ENCODE measurements at regions not wholly inside any gene's neighbourhood (a gene's known extent, or its start where the extent isn't known, plus 50 kb on each side); places are given as distances from the start of the nearest gene placed in this dataset.

- TF ChIP-seq CTCF (IDR thresholded peaks at IDR 0.05; ENCODE audit: low read length) (no peak), EZH2 (IDR thresholded peaks at IDR 0.05; ENCODE audit: borderline replicate concordance, low read length) (no peak)
- Histone ChIP-seq H3K4me3 (ENCODE audit: low read depth, low read length, poor library complexity, severe bottlenecking) (no peak overlapping the region), H3K27me3 (ENCODE audit: insufficient read depth, low read length) (no peaks in the 10 kb centered on the region), H2AFZ (ENCODE audit: low read length) (no peak overlapping the region), H4K20me1 (ENCODE audit: insufficient read depth, low read length) (no peaks in the 10 kb centered on the region), H3F3A (ENCODE audit: insufficient read depth, low read length) (no peaks in the 10 kb centered on the region), H3K27ac (ENCODE audit: low read depth, low read length, poor library complexity, severe bottlenecking) (no peak overlapping the region), H3K9ac (ENCODE audit: low read length) (no peak overlapping the region), H3K36me3 (ENCODE audit: insufficient read depth, low read length) (no peaks in the 10 kb centered on the region), H3K4me2 (ENCODE audit: low read length) (no peak overlapping the region), H3K79me2 (ENCODE audit: insufficient read depth, low read length) (no peaks in the 10 kb centered on the region), H3K9me2 (ENCODE audit: low read depth, low read length) (no peaks in the 10 kb centered on the region), H3K9me3 (ENCODE audit: low read length) (no peaks in the 10 kb centered on the region), H3K4me1 (ENCODE audit: insufficient read depth, low read length, severe bottlenecking) (no peaks in the 10 kb centered on the region)
These were observed 102.2 kb upstream of the KCTD1 start for GRCh38 chr18:26650310-26651268.

- Histone ChIP-seq H3K79me2 (ENCODE audit: insufficient read depth, low read length) (no peaks in the 10 kb centered on the region), H3K27me3 (ENCODE audit: insufficient read depth, low read length) (no peaks in the 10 kb centered on the region)
These were observed 100.8 kb upstream of the KCTD1 start for GRCh38 chr18:26649193-26649543.

GRCh38 chr18:26648509-26649192, 100.3 kb upstream of the KCTD1 start:
- no peaks in the 10 kb centered on the region for H3K9me3 ChIP-seq (ENCODE audit: low read length)
- no peak overlapping the region for H3K4me3 ChIP-seq (ENCODE audit: low read depth, low read length, poor library complexity, severe bottlenecking)
- TF ChIP-seq CTCF (IDR thresholded peaks at IDR 0.05; ENCODE audit: low read length) = no peak
- TF ChIP-seq EZH2 (IDR thresholded peaks at IDR 0.05; ENCODE audit: borderline replicate concordance, low read length) = no peak
- no peaks in the 10 kb centered on the region for H3K9me2 ChIP-seq (ENCODE audit: low read depth, low read length)
- H3K79me2 ChIP-seq (ENCODE audit: insufficient read depth, low read length) = no peaks in the 10 kb centered on the region
- no peak overlapping the region for H2AFZ ChIP-seq (ENCODE audit: low read length)
- no peak overlapping the region for H3K9ac ChIP-seq (ENCODE audit: low read length)
- H3F3A ChIP-seq (ENCODE audit: insufficient read depth, low read length) = no peaks in the 10 kb centered on the region
- no peak overlapping the region for H3K4me2 ChIP-seq (ENCODE audit: low read length)
- H3K27me3 ChIP-seq (ENCODE audit: insufficient read depth, low read length) = no peaks in the 10 kb centered on the region
- no peaks in the 10 kb centered on the region for H3K36me3 ChIP-seq (ENCODE audit: insufficient read depth, low read length)
- H3K4me1 ChIP-seq (ENCODE audit: insufficient read depth, low read length, severe bottlenecking) = no peaks in the 10 kb centered on the region
- H3K27ac ChIP-seq (ENCODE audit: low read depth, low read length, poor library complexity, severe bottlenecking) = no peak overlapping the region
- H4K20me1 ChIP-seq (ENCODE audit: insufficient read depth, low read length) = no peaks in the 10 kb centered on the region

More at GRCh38 chr18:26649193-26649543, 100.8 kb upstream of the KCTD1 start:
- Histone ChIP-seq H3K4me2 (ENCODE audit: low read length) (no peak overlapping the region), H3F3A (ENCODE audit: insufficient read depth, low read length) (no peaks in the 10 kb centered on the region), H3K4me3 (ENCODE audit: low read depth, low read length, poor library complexity, severe bottlenecking) (no peak overlapping the region), H3K9me2 (ENCODE audit: low read depth, low read length) (no peaks in the 10 kb centered on the region), H3K9ac (ENCODE audit: low read length) (no peak overlapping the region), H3K4me1 (ENCODE audit: insufficient read depth, low read length, severe bottlenecking) (no peaks in the 10 kb centered on the region), H3K27ac (ENCODE audit: low read depth, low read length, poor library complexity, severe bottlenecking) (no peak overlapping the region), H3K9me3 (ENCODE audit: low read length) (no peaks in the 10 kb centered on the region), H4K20me1 (ENCODE audit: insufficient read depth, low read length) (no peaks in the 10 kb centered on the region), H3K36me3 (ENCODE audit: insufficient read depth, low read length) (no peaks in the 10 kb centered on the region), H2AFZ (ENCODE audit: low read length) (no peak overlapping the region)
- TF ChIP-seq EZH2 (IDR thresholded peaks at IDR 0.05; ENCODE audit: borderline replicate concordance, low read length) = no peak
- TF ChIP-seq CTCF (IDR thresholded peaks at IDR 0.05; ENCODE audit: low read length) = no peak
